ENCODE measurements at regions not wholly inside any gene's neighbourhood (a gene's known extent, or its start where the extent isn't known, plus 50 kb on each side); places are given as distances from the start of the nearest gene placed in this dataset.

- TF ChIP-seq POLR2A (IDR thresholded peaks at IDR 0.05; ENCODE audit: low read depth, low read length) (no peak), POLR2AphosphoS5 (IDR thresholded peaks at IDR 0.05; ENCODE audit: low read depth, low read length) (no peak)
These were observed 260.5 kb downstream of the MATN1 start for GRCh38 chr1:30462826-30463425.
